GF-D8 (cell line): ENCODE measurements at regions not wholly inside any gene's neighbourhood (a gene's known extent, or its start where the extent isn't known, plus 50 kb on each side); places are given as distances from the start of the nearest gene placed in this dataset.

Source experiments
- DNase-seq: peaks from one replicate; lab custom pipeline; 2025; lab: John Stamatoyannopoulos, UW

GRCh38 chr7:17485368-17485767, 186.9 kb downstream of the AHR start:
- no peak for DNase-seq

GRCh38 chr7:17485904-17486303, 187.5 kb downstream of the AHR start:
- no peak for DNase-seq

GRCh38 chr7:17486835-17487234, 188.4 kb downstream of the AHR start:
- no peak for DNase-seq

GRCh38 chr7:17487343-17487742, 188.9 kb downstream of the AHR start:
- DNase-seq, result no peak

- DNase-seq, result no peak
These were observed 190.4 kb downstream of the AHR start for GRCh38 chr7:17488829-17489228.

- no peak for DNase-seq
These were observed 191.5 kb downstream of the AHR start for GRCh38 chr7:17489961-17490360.

- no peak for DNase-seq
These were observed 192.4 kb downstream of the AHR start for GRCh38 chr7:17490825-17491224.

- DNase-seq, result no peak
These were observed 194.0 kb downstream of the AHR start for GRCh38 chr7:17492437-17492836.

GRCh38 chr7:17493446-17493845, 195.0 kb downstream of the AHR start:
- DNase-seq, result no peak

GRCh38 chr7:17495655-17496394, 197.4 kb downstream of the AHR start:
- no peak for DNase-seq

- no peak for DNase-seq
These were observed 198.7 kb downstream of the AHR start for GRCh38 chr7:17497136-17497535.

- DNase-seq, result no peak
These were observed 199.2 kb downstream of the AHR start for GRCh38 chr7:17497549-17498167.

GRCh38 chr7:17498230-17498629, 199.8 kb downstream of the AHR start:
- no peak for DNase-seq

GRCh38 chr7:17500736-17501135, 202.3 kb downstream of the AHR start:
- no peak for DNase-seq

- no peak for DNase-seq
These were observed 203.2 kb downstream of the AHR start for GRCh38 chr7:17501441-17502212.

- DNase-seq, result no peak
These were observed 204.0 kb downstream of the AHR start for GRCh38 chr7:17502213-17503060.

- DNase-seq, result no peak
These were observed 207.6 kb downstream of the AHR start for GRCh38 chr7:17506095-17506494.

GRCh38 chr7:17506596-17506995, 208.1 kb downstream of the AHR start:
- DNase-seq, result no peak

- no peak for DNase-seq
These were observed 209.3 kb downstream of the AHR start for GRCh38 chr7:17507717-17508116.

GRCh38 chr7:17512181-17512675, 213.8 kb downstream of the AHR start:
- DNase-seq, result no peak

- DNase-seq, result no peak
These were observed 218.3 kb downstream of the AHR start for GRCh38 chr7:17516771-17517170.

GRCh38 chr7:17520941-17521340, 222.5 kb downstream of the AHR start:
- no peak for DNase-seq
